Ovary (tissue), 7 donors: ENCODE measurements at regions not wholly inside any gene's neighbourhood (a gene's known extent, or its start where the extent isn't known, plus 50 kb on each side); places are given as distances from the start of the nearest gene placed in this dataset.

ENCODE experiments used
- DNase-seq, 5 donors: peaks; one replicate each; pipeline ENCODE4 v3.0.0-alpha.2; 2019 to 2020
- H3K27ac ChIP-seq, 2 donors: fragments of 200-600 bp; one replicate each; pipeline versions ENCODE4 v1.5.1 to v1.8.0; 2019 to 2022
- H3K27me3 ChIP-seq: fragments of 200-600 bp; one replicate; pipeline ENCODE4 v1.8.0; 2022
- H3K36me3 ChIP-seq: fragments of 200-600 bp; sonication (generic); one replicate; pipeline ENCODE4 v1.5.1; 2019
- H3K4me1 ChIP-seq: one replicate; pipeline ENCODE4 v1.8.1; 2013; ENCODE audit warnings: mild to moderate bottlenecking, moderate library complexity; ENCODE audit not compliant: insufficient read depth
- H3K4me3 ChIP-seq: fragments of 200-600 bp; sonication (generic); one replicate; pipeline ENCODE4 v1.5.1; 2017
- H3K9me3 ChIP-seq, 2 donors: fragments of 200-600 bp in 1 of 2; sonication (generic) in 1 of 2; one replicate each; pipeline versions ENCODE4 v1.5.1 to v1.8.1; 2013 to 2019; ENCODE audit warnings: mild to moderate bottlenecking in 1 of 2, moderate library complexity in 1 of 2
- EP300 ChIP-seq: sonication (generic); formaldehyde crosslinking; IDR thresholded peaks from one replicate; pipeline ENCODE4 v1.6.1; 2017; ENCODE audit warnings: antibody characterized with exemption
- POLR2A ChIP-seq: fragments of 450-650 bp; IDR thresholded peaks from one replicate; pipeline ENCODE4 v1.6.1; 2017; ENCODE audit warnings: antibody characterized with exemption, mild to moderate bottlenecking, moderate library complexity
- WGBS, 3 donors: extraction: QIAGEN DNeasy Blood & Tissue Kit in 1 of 3; methylation state at CpG; one replicate each; pipeline versions ENCODE4 v1.1.5 to v1.1.7; 2013 to 2017; 5-methylcytosine and 5-hydroxymethylcytosine counted together
- intact Hi-C, 4 donors: fragments of 100-400 bp; cut with DNase I; formaldehyde crosslinking; loops; one replicate each; pipeline versions ENCODE4 v1.11.0 to v1.15.1; 2022 to 2023
- TF ChIP-seq, protein P1 (sequence below), 3 donors: fragments of 450-650 bp in 2 of 3; fragments of 200-600 bp in 1 of 3; IDR thresholded peaks; one replicate each; pipeline versions ENCODE4 v1.5.1 to v1.8.0; 2016 to 2022; ENCODE audit warnings: antibody characterized with exemption in 3 of 3, mild to moderate bottlenecking in 1 of 3
- donor health status: DM: no; HTN: no; CAD: no; lungs with moderate emphysema.
- donor health status: DM: no; HTN: no; CAD: no.
- donor health status: Bipolar disorder and iron deficiency.
- donor health status: DM: no; HTN: no; CAD: no.
- donor health status: DM: yes; HTN: yes; CAD: no.

DNA sequence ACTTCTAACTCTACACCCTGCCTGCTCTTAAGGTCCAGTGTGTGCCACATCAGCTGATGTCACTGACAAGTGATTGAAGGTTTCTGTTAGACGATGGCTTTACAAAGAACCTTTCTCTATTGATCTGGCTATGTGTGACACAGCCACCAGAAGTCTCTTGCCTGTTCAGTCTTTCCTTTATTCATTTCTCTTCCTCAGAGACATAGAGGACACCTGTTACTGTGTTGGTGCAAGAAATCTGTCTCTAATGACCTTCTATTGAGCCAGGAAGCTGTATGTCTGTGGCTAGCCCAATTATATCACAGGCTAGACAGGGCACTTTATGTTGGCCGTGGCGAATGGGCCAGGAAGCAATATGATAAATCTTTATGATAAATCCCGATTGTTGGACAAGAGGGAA is 173.3 kb upstream of the GAP43 start:
- no peak overlapping the region for H3K4me3 ChIP-seq
- H3K4me1 ChIP-seq, result no peaks in the 10 kb centered on the region
- no peak for DNase-seq
- TF ChIP-seq, protein P1, sequence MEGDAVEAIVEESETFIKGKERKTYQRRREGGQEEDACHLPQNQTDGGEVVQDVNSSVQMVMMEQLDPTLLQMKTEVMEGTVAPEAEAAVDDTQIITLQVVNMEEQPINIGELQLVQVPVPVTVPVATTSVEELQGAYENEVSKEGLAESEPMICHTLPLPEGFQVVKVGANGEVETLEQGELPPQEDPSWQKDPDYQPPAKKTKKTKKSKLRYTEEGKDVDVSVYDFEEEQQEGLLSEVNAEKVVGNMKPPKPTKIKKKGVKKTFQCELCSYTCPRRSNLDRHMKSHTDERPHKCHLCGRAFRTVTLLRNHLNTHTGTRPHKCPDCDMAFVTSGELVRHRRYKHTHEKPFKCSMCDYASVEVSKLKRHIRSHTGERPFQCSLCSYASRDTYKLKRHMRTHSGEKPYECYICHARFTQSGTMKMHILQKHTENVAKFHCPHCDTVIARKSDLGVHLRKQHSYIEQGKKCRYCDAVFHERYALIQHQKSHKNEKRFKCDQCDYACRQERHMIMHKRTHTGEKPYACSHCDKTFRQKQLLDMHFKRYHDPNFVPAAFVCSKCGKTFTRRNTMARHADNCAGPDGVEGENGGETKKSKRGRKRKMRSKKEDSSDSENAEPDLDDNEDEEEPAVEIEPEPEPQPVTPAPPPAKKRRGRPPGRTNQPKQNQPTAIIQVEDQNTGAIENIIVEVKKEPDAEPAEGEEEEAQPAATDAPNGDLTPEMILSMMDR (IDR thresholded peaks at IDR 0.05), result no peak
- TF ChIP-seq EP300 (no peak), POLR2A (no peak)
- no peaks in the 10 kb centered on the region for H3K27me3 ChIP-seq
- 46 to 67% (median 63%) methylated on average over 4 of the region's 4 CpGs for WGBS, 3 donors
- intact Hi-C loops, result no loop called here
- H3K36me3 ChIP-seq, result no peaks in the 10 kb centered on the region
- H3K9me3 ChIP-seq, result no peaks in the 10 kb centered on the region
- no peak overlapping the region for H3K27ac ChIP-seq

DNA sequence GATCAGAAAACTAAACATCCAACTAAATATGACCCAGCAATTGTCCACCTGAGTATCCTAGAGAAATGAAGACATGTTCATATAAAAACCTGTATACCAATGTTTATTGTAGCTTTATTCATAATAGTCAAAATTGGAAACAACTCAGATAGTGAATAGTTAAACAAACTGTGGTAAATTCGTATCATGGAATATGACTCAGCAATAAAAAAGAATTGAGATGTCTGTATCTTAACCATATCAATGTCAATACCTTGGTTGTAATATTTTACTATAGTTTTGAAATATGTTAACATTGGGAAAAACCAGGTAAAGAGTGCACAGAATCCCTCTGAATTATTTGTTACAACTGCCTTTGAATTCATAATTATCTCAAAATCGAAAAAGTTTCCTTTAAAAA is 159.3 kb upstream of the GAP43 start:
- TF ChIP-seq POLR2A (no peak), EP300 (no peak)
- TF ChIP-seq, protein P1 (IDR thresholded peaks at IDR 0.05), result no peak

DNA sequence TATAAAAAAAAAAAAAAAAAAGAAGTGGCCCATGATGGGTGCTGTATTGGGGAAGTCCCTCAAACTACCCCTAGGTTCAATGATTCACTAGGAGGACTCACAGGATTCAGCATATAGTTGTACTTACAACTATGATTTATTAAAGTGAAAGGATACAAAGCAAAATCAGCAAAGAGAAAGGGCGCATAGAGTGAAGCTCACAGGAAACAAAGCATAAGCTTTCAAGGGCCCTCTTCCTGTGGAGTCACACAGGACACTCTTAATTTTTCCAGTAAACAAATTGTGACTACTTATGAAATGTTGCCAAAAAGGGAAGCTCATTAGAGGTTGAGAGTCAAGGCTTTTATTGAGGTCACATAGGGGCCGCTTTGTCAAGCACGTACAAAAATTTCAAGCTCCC is 153.7 kb upstream of the GAP43 start:
- intact Hi-C loops, result no loop called here
- 32 to 44% (median 40%) methylated on average over 3 of the region's 3 CpGs for WGBS, 3 donors
- Histone ChIP-seq H3K27ac (no peak overlapping the region), H3K4me3 (no peak overlapping the region), H3K9me3 (no peaks in the 10 kb centered on the region), H3K36me3 (no peaks in the 10 kb centered on the region), H3K27me3 (no peaks in the 10 kb centered on the region), H3K4me1 (no peaks in the 10 kb centered on the region)
- TF ChIP-seq, protein P1 (IDR thresholded peaks at IDR 0.05), result no peak
- TF ChIP-seq EP300, result no peak
- TF ChIP-seq POLR2A, result no peak
- no peak for DNase-seq

More for the DNA sequence above, 159.3 kb upstream of the GAP43 start:
- no peak for DNase-seq
- H3K27me3 ChIP-seq, result no peaks in the 10 kb centered on the region
- no peaks in the 10 kb centered on the region for H3K9me3 ChIP-seq
- no peaks in the 10 kb centered on the region for H3K4me1 ChIP-seq
- WGBS, 3 donors, result 47 to 70% (median 70%) methylated on average over 2 of the region's 2 CpGs
- intact Hi-C loops, result no loop called here
- H3K4me3 ChIP-seq, result no peak overlapping the region
- no peaks in the 10 kb centered on the region for H3K36me3 ChIP-seq
- H3K27ac ChIP-seq, result no peak overlapping the region

DNA sequence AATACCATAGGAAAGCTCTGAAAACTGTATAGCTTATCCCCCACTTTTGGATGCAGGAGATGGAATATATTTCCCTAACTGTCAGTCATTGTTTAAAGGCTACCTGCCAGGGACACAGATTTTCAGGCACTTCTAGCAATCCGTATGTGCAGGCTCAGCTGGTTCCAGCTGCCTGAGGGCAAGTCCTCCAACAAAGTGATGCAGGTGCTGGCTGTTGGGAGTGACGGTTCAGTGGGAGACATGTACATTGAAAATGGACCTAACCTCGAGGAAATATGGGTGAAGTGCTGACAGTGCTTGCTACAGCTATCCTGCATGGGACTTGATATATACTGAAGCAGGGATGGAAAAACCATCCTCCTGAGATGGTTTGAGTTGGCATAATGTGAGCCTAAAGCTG is 153.1 kb upstream of the GAP43 start:
- WGBS, 3 donors, result 35 to 55% (median 47%) methylated on average over 3 of the region's 3 CpGs
- TF ChIP-seq EP300, result no peak
- H3K4me3 ChIP-seq, result no peak overlapping the region
- H3K27ac ChIP-seq, result no peak overlapping the region
- H3K36me3 ChIP-seq, result no peaks in the 10 kb centered on the region
- intact Hi-C loops, result no loop called here
- H3K9me3 ChIP-seq, result no peaks in the 10 kb centered on the region
- H3K27me3 ChIP-seq, result no peaks in the 10 kb centered on the region
- H3K4me1 ChIP-seq, result no peaks in the 10 kb centered on the region
- DNase-seq, result no peak

DNA sequence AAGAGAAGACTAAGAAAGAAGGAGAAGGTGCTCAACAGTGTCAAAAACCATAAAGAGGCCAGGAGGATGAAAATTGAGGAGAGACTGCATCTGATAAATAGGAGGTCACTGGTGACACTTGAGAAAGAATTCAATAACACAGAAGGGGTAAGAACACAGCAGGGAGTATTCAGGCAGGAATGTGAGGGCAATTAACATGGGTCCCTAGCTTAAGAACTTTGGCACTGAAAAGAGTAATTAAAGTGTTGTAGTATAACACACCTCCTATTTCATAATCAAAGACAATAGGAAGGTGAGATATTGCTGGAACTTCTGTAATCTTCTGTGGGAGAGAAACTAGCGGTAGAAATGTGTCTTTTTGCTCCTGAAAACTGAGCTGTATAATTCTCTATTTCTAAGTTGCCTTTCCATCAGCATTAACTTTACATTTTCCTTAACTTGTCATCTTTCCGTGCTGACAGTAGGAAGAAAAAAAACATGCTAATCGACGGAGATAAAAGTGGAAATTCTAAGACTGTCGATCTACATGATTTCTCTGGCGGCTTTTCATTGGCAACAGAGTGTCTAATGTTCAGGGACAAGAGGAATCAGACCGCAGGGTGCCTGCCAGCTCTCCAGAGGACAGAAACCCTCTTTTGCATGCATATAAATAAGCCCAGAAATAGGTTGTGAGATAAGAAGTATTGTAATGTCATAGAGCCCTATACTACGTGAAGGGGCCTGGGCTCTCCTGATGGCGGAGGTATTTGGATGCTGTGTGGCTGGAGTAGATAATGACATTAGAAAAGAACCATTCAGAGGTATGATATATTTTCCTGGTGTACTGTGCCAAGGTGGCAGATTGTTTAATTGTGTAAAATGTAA is 147.9 kb upstream of the GAP43 start:
- DNase-seq, result no peak
- WGBS, 3 donors, result 75 to 83% (median 81%) methylated on average over 9 of the region's 9 CpGs
- Histone ChIP-seq H3K27me3 (no peaks in the 10 kb centered on the region), H3K27ac (no peak overlapping the region), H3K36me3 (no peaks in the 10 kb centered on the region), H3K9me3 (no peaks in the 10 kb centered on the region), H3K4me1 (no peaks in the 10 kb centered on the region), H3K4me3 (no peak overlapping the region)
- TF ChIP-seq EP300 (no peak), POLR2A (no peak)
- TF ChIP-seq, protein P1 (IDR thresholded peaks at IDR 0.05), result no peak
- intact Hi-C loops, result no loop called here
